ENCODE measurements at regions not wholly inside any gene's neighbourhood (a gene's known extent, or its start where the extent isn't known, plus 50 kb on each side); places are given as distances from the start of the nearest gene placed in this dataset.

GRCh38 chr5:32935283-32935682 is 224.2 kb downstream of the NPR3 start:
- Histone ChIP-seq H3K9me3 (no peaks in the 10 kb centered on the region), H3K36me3 (ENCODE audit: low read depth) (no peaks in the 10 kb centered on the region), H3K4me1 (ENCODE audit: low read depth) (no peaks in the 10 kb centered on the region), H3K4me3 (no peak overlapping the region)
- intact Hi-C loops (cut with DNase I, micrococcal nuclease): no loop called here
- no peak for DNase-seq
- no peak for ATAC-seq
- TF ChIP-seq, protein P1, sequence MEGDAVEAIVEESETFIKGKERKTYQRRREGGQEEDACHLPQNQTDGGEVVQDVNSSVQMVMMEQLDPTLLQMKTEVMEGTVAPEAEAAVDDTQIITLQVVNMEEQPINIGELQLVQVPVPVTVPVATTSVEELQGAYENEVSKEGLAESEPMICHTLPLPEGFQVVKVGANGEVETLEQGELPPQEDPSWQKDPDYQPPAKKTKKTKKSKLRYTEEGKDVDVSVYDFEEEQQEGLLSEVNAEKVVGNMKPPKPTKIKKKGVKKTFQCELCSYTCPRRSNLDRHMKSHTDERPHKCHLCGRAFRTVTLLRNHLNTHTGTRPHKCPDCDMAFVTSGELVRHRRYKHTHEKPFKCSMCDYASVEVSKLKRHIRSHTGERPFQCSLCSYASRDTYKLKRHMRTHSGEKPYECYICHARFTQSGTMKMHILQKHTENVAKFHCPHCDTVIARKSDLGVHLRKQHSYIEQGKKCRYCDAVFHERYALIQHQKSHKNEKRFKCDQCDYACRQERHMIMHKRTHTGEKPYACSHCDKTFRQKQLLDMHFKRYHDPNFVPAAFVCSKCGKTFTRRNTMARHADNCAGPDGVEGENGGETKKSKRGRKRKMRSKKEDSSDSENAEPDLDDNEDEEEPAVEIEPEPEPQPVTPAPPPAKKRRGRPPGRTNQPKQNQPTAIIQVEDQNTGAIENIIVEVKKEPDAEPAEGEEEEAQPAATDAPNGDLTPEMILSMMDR (IDR thresholded peaks at IDR 0.05): no peak

DNA sequence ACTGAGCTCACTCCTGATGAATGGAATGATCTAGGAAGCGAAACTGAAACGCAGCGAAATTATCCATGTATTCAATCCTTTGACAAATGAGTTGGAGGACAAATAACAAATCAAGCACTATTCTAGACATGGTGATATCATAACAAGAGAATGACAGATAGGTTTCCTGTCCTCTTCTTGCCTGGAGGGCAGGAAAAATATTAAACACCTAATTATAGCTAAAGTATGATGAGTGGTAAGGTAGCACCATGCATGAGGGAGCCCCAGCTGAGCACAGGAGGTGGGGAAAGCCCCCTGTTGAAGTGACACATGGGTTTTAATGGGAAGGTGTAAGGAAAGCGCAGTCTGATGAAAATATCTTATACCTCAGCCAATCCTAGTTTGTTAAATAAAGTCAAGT is 225.2 kb downstream of the NPR3 start:
- ATAC-seq (no peak), DNase-seq (no peak)
- Histone ChIP-seq H3K36me3 (ENCODE audit: low read depth) (no peaks in the 10 kb centered on the region), H3K9me3 (no peaks in the 10 kb centered on the region), H3K4me3 (no peak overlapping the region), H3K4me1 (ENCODE audit: low read depth) (no peaks in the 10 kb centered on the region)
- TF ChIP-seq, protein P1 (IDR thresholded peaks at IDR 0.05): no peak
- intact Hi-C loops (cut with DNase I, micrococcal nuclease): no loop called here

DNA sequence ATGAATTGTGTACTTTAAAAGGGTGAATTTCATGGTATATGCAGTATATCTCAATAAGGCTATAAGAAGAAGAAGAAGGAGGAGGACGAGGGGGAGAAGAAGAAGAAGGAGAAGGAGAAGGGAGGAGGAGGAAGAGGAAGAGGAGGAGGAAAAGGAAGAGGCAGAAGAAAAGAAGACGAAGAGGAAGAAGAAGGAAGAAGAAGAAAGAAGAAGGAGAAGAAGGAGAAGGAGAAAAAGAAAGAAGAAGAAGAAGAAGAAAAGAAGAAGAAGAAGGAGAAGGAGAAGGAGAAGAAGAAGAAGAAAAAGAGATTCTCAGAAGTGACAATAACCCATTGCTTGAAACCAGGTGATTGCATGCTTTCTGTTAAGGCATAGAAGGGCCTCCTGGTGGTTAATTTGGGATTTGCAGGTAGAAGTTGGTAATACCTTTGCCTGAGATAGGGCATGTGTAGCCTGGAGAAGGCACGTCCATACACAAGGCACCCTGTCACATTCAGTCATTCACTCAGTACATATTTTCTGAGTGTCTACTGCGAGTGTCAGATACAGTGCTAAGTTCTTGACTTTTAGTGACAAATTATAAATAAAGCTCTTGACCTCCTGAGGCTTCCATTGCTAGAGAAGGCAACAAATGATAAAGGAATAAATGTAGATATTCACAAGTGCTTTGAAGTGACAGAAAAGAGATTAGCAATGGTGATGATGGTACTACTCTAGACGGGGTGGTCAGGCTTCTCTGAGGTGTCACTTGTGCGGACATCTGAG is 231.3 kb downstream of the NPR3 start:
- no peak overlapping the region for H3K4me3 ChIP-seq
- H3K36me3 ChIP-seq (ENCODE audit: low read depth): no peaks in the 10 kb centered on the region
- DNase-seq: peak in 1 of 3 donors; percentile 80
- ATAC-seq: peak; percentile 65
- TF ChIP-seq, protein P1 (IDR thresholded peaks at IDR 0.05): no peak
- H3K4me1 ChIP-seq (ENCODE audit: low read depth): no peaks in the 10 kb centered on the region
- no peaks in the 10 kb centered on the region for H3K9me3 ChIP-seq
- intact Hi-C loops (cut with DNase I, micrococcal nuclease): no loop called here

DNA sequence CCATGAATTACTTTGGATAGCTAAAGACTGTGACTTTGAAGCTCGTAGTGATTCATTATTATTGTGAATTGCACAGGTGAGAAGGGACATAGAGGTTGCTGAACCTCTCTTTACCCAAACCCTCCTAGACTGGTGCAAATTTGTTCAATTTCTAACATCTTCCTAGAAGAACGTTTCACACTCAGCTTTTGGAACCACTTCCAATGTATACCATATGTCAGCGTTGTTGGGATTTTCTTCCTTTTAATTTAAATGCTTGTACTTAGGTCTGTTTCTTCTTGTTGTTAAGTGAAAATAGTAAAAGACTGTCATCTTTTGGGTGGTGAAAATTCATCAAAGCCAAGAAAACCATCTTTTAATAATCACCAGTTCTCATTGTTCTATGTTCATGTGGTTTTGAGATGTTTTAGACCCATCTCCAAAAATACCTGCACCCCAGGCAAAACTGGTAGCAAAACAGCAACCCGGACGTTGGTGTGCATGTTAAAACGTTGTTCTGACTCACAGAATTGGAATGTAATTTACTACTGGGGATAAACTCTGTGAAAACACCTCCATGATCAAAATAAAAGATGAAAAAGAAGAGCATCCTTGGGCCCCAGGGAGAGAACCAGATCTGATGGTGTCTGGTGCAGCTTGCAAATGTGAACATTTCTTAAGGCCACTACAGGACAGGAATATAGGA is 238.3 kb downstream of the NPR3 start:
- DNase-seq (no peak), ATAC-seq (no peak)
- H3K9me3 ChIP-seq: no peaks in the 10 kb centered on the region
- intact Hi-C loops (cut with DNase I, micrococcal nuclease): no loop called here
- H3K36me3 ChIP-seq (ENCODE audit: low read depth): no peaks in the 10 kb centered on the region
- H3K4me3 ChIP-seq: no peak overlapping the region
- TF ChIP-seq, protein P1 (IDR thresholded peaks at IDR 0.05): no peak
- no peaks in the 10 kb centered on the region for H3K4me1 ChIP-seq (ENCODE audit: low read depth)

DNA sequence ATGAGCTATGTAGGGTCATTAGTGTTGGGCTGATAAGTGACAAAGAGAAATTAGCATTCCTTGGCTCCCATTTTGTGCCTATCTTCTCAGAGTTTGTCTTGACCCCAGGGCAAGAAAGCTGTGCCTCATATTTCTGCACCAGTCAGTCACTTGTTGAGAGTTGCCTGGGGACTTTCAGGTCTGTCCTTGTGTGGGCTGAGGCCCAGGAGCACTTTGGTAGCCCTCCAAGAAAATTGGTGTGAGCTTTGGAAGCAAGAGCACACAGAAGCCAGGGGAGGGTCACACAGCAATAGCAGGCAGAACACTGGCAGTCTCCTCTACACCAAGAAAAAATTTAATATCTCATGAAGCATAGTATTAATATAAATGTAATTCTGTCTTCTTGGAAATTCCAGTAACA is 239.9 kb downstream of the NPR3 start:
- TF ChIP-seq, protein P1 (IDR thresholded peaks at IDR 0.05): no peak
- no peaks in the 10 kb centered on the region for H3K36me3 ChIP-seq (ENCODE audit: low read depth)
- intact Hi-C loops (cut with DNase I, micrococcal nuclease): no loop called here
- no peaks in the 10 kb centered on the region for H3K9me3 ChIP-seq
- no peak overlapping the region for H3K4me3 ChIP-seq
- no peaks in the 10 kb centered on the region for H3K4me1 ChIP-seq (ENCODE audit: low read depth)
- no peak for ATAC-seq
- no peak for DNase-seq
